GM10248 (cell line): ENCODE measurements at regions not wholly inside any gene's neighbourhood (a gene's known extent, or its start where the extent isn't known, plus 50 kb on each side); places are given as distances from the start of the nearest gene placed in this dataset.

Experiments
- CTCF ChIA-PET: fragments of 300-600 bp; sonication (Branson Sonifier 250); formaldehyde crosslinking; extraction: SDS; loops from one replicate; lab custom pipeline; 2021; ENCODE audit warnings: antibody characterized with exemption; lab: Yijun Ruan, JAX
- POLR2A ChIA-PET: fragments of 350-650 bp; sonication (Branson Sonifier 250); formaldehyde crosslinking; extraction: SDS; loops from one replicate; lab custom pipeline; 2020; ENCODE audit warnings: antibody characterized with exemption; lab: Yijun Ruan, JAX
- DNase-seq: peaks from one replicate; pipeline ENCODE4 v3.0.0; 2012; ENCODE audit errors: extremely low spot score
- TF ChIP-seq, protein P1 (sequence below): IDR thresholded peaks from 2 replicates; pipeline ENCODE4 v1.5.1; 2012; ENCODE audit warnings: mild to moderate bottlenecking, low read depth; ENCODE audit errors: extremely low read depth, missing control alignments, control extremely low read depth

DNA sequence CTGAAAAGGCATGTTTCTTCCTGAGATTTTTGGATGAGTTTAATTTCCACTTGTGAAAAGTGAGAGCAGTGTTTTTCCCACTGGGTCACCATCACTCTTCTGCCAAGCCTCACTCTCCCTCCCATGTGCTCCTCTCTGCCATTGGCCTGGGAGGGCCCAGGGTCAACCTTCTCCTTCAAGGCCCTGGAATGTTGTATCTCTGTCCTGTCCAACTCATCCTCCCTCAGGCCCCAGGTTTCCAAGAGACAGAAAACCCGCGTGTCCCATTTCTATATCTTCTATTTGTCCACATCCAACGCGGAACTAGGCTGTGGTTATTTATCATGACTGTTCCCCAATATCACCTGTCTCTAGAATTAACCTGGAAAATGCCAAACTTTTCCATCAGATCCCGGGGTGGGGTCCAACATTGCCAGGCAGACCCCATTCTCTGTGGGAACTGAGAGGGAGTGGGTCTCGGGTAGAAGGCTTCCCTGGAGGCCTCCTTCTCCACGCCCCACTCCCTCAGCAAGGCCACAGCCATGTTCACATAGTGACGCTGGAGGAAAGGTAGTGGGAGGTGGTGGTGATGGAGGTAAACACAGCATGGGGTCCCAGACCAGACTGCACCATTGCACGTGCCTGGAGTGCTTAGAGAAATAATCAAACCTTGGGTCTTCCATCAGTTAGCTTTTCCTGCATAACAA lies 173.5 kb downstream of the SCP2D1 start:
- DNase-seq: no peak
- ChIA-PET POLR2A (no interaction called here), CTCF (interaction anchor here (1.3 to 2.1 kb wide), 2 partner anchors 7 to 354 kb away, joined by 3 to 6 read pairs; no protein-coding TSS in a partner anchor)
- TF ChIP-seq, protein P1, sequence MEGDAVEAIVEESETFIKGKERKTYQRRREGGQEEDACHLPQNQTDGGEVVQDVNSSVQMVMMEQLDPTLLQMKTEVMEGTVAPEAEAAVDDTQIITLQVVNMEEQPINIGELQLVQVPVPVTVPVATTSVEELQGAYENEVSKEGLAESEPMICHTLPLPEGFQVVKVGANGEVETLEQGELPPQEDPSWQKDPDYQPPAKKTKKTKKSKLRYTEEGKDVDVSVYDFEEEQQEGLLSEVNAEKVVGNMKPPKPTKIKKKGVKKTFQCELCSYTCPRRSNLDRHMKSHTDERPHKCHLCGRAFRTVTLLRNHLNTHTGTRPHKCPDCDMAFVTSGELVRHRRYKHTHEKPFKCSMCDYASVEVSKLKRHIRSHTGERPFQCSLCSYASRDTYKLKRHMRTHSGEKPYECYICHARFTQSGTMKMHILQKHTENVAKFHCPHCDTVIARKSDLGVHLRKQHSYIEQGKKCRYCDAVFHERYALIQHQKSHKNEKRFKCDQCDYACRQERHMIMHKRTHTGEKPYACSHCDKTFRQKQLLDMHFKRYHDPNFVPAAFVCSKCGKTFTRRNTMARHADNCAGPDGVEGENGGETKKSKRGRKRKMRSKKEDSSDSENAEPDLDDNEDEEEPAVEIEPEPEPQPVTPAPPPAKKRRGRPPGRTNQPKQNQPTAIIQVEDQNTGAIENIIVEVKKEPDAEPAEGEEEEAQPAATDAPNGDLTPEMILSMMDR: no peak

DNA sequence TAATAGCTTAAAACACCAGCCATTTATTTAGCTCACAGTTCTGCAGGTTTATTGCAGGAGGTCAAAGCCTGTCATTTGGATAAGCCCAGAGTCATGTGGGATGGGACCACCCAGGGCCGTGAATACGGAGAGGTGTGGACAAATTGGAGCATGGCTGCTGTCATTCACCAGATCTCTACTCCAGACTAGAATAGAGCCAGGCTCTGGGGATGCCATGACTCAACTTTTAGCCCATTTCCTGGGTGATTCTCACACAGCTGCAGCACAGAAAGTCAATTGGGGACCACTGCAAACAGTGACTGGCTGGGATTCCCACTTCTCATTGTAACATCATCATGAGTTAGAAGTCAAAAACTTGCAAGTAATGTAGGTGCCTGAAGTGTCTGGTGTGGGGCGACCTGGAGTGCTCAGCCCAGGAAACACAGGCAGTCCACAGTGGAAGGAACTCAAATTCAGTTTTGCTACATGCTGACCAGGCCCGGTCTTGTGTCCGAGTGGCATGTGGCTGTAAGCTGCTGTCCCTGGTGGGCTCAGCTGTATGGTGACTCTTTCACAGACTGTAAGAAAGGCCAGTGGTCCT lies 174.3 kb downstream of the SCP2D1 start:
- ChIA-PET CTCF (no interaction called here), POLR2A (no interaction called here)
- no peak for DNase-seq
- TF ChIP-seq, protein P1: no peak

DNA sequence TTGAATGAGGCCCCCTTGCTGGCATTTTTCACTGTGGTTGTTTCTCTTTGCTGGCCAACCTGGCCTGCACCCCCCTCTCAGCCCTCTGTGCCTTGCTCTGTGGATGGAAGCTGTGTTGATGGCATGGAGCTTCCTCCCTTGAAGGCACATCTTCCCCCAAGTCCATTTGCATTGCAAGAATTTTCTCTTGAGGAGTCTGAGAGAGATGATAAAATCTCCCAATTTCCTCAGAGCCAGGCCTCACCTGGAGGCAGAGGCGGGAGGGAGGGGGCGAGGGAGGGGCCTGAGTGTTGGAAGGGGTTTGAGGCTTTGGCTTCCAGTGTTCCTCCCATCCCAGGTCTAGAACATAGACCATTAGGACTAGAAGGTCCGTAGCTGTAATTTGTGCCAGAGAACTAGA lies 175.1 kb downstream of the SCP2D1 start:
- DNase-seq: no peak
- ChIA-PET POLR2A (no interaction called here), CTCF (no interaction called here)
- TF ChIP-seq, protein P1: no peak

DNA sequence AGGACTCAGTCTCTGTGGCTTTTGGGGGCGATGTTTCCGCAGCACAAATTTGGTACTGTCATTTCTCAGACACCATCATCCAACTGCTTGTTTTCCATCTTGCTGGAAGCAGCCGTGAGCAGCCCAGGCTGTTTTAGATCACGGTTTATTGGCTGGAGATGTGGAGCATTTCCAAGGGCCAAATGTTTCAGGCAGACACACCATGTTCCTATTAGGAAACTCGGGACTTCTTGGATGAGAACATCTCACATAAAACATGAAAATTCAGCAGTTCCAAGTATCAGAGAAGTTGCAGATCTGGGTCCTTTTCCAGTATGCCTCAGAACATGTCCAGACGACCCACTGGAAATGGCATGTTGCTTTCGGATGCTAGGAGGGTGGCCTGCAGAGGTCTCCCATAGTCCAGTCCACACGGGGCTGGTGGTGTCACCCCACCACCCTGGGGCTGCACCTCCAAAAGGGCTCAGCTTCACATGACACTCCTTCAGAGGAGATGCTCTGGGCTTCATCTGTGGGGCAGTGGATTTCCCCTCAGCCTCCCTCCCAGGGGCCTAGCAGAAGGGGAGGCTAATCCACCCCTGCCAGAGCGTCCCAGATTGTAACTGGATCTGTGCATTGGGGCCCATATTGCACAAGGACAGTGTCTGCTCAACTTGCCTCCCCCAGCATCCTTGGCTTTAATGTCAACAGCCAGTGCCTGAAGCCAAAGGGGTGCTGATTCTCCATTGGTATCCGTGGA lies 176.3 kb downstream of the SCP2D1 start:
- CTCF ChIA-PET: no interaction called here
- TF ChIP-seq, protein P1: no peak
- no peak for DNase-seq
- POLR2A ChIA-PET: no interaction called here

DNA sequence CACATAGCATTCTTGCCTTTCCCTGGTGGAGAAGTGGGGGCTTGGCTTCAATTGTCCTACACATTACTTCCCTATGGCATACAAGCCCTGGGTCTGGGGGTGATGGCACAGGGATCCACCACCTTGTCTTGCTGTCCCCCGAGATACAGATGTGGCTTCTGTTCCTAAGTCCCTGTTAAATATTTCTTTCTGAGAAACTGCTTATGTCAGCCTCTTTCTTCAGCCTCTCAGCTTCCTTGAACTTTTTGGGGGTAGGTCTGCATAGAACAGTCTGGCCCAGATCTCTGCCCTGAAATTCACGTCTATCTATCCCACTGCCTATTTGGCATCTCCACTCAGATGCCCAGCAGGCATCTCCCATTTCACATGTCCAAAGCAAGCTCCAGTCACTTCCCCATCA lies 177.4 kb downstream of the SCP2D1 start:
- CTCF ChIA-PET: interaction anchor here (1.2 kb wide), 1 partner anchor 359 kb away, joined by 3 read pairs; no protein-coding TSS in a partner anchor
- DNase-seq: no peak
- POLR2A ChIA-PET: no interaction called here
- TF ChIP-seq, protein P1: no peak

DNA sequence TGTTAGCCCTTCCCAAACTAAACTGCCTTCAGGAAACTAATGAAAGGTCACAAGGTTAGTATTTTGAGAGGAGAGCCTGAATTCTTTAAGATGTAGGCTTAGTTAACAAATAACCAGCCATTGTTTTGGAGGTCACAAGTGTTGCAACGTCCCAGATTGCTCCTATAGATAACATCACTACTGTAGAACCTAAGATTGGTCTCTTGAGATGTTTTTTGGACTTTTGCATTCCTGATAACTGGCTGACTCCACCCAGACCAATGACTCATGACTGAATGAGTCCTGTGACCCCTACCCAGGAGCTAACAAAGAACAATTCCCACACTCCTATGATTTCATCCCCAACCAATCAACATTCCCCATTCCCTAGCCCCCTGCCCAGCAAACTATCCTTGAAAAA lies 178.8 kb downstream of the SCP2D1 start:
- ChIA-PET POLR2A (no interaction called here), CTCF (interaction anchor here (1.2 kb wide), 1 partner anchor 360 kb away, joined by 3 read pairs; no protein-coding TSS in a partner anchor)
- TF ChIP-seq, protein P1: no peak
- no peak for DNase-seq
